Activated CD4-positive, alpha-beta T cell treated with anti-CD3 and anti-CD28 coated beads for 24 hours (primary cell): ENCODE measurements at regions not wholly inside any gene's neighbourhood (a gene's known extent, or its start where the extent isn't known, plus 50 kb on each side); places are given as distances from the start of the nearest gene placed in this dataset.

Source experiments
- DNase-seq, 2 donors: peaks; one replicate each; pipeline ENCODE4 v3.0.0-alpha.2; 2020; ENCODE audit warnings: low read depth in 2 of 2

DNA sequence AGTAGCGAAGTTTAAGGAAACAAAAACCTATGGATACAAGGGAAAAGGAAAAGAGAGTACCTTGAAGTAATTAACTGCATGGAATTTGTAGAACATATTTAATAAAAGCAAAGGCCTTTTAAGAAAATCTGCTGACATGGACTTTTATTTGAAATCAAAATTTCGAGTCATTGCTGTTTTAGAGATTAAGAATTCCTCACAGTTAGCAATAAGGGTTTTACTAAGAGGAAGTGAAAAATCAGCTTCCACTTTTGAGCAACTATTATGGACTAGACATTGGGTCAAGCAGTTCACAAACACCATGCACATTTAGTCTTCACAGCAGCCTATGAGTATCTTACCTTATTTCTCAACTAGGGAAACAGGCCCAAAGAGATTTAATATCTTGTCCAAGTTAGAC lies 876.3 kb downstream of the BCL11A start:
- no peak for DNase-seq

DNA sequence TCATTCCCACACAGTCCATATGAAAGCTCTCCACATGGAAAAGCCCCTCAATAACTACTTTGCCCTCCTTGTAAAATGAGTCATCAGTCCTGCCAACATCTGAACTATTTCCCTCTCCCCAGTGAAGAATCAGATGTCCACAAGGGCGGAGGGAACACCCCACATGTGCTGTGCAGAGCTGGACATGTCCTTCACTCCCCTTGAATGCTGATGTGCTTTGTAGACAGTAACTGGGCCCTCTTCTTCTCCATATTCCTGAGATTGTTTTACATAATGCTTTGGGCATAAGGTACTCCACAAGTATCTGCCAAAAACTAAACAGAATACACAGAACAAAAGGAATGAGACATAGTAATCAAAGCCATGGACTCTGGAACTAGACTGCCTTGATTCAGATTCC lies 879.4 kb downstream of the BCL11A start:
- DNase-seq = no peak

DNA sequence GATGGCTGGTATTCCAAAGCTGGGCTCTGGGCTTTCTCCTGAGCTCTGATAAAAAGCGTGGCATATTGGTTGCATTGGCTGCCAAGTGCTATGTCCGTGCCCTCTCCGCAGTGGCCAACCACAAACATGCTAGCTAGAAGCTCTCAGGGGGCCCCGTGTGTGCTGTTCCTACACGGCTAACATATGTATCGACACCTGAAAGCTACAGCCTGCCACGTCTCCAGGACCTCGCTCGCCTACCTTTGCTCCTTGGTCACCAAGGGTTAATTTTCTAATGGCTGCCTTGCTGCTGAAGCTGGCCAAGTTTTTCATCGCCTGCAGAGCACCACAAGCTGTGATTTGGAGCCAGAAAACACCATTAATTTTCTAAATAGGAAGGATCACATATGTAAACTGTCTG lies 888.4 kb downstream of the BCL11A start:
- DNase-seq = no peak

DNA sequence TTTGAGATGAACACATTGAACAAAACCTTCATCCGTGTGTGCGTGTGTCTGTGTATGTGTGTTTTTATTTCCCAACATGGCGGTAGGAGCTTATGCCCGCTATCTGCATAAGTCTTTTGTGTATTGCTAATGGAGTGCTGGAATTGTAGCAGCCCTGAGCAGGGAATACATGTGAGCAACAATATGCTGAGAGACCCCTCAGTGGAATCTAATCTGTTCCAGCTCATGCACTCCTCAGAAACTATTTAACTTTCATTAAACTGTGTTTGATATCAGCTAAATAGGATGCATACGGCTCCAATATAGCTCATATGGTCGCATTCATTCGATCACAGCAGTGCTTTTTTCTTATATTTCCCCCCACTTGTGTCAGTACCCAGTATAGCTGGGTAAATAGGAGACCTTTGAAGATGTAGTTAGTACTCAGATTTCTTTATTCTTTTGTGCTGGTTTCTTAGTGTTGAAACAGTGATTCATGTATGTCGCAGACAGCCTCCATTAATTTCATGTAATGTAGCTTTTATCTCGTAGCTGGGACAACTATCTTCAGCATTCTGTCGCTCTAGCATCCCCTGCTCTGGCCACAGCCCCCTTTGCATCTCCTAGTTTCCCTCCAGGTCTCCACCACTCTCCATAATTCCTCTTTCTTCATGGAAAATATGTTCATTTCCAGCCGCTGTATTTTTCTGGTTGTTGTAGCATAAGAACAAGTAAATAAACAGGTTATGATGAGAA lies 891.2 kb downstream of the BCL11A start:
- no peak for DNase-seq

DNA sequence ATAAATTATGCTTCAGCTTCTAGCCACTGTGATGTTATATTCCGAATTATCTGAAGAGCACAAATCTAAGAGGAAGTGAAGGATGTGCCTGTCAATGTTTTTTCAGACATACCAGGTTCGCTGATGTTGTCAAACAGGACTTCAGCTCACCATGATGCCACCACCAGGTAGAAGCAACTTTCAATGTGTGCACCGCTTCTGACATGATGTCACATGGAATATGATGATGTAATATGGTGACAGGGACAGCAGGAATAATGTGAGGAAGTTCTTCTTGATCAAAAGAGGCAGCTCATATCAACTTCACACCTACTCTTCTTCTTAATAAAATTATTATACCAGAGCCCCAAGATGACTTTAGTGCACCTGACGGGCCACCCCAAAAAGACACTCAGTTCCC lies 893.2 kb downstream of the BCL11A start:
- no peak for DNase-seq

DNA sequence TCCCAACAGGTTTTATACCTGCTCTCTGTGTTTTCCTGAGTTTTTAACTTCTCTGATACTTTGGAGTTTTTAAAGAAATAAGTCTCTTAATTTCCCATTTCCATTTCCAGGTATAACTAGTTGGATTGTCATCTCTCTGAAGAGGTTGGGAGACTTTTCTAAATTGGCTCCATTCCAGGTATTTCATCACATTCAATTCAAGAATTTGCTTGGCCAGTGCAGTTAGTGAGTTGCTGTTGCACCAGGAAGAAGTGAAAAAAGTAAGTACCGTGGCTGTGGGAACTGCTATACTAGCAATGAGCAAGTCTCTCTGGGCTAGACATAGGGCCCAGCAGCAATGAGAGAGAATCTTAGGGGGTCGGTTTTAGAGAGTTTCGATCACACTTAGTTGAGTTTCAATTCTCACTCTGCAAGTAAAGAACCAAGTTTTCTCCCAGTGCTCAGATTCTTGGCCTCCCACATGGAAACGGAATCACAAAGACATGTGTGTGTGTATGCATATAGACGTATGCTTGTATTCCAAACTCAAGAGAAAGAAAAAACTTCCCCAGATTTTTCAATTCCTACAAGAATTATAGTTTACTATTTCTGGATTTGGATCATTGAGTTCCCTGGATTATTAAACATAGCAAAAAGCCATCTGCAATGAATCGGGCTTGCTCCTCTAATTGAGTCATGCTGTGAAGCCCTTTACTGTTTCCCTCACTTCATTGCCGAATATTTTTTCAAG lies 894.4 kb downstream of the BCL11A start:
- DNase-seq = no peak

DNA sequence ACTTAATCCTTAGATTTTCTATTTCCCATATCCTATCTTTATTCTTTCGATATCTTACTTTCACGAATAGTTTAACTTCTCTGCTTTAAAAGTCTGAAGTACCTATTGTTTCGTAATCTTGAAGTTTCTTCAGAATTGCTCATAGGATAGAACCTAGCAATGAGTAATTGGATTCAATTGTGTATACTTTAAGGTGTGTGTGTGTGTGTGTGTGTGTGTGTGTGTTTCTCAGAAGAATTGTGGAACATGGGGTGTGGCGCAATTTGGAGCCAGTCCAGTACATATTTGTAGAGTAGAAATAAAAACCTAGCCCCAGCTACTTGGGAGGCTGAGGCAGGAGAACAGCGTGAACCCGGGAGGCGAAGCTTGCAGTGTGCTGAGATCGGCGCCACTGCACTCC lies 897.6 kb downstream of the BCL11A start:
- DNase-seq = no peak

DNA sequence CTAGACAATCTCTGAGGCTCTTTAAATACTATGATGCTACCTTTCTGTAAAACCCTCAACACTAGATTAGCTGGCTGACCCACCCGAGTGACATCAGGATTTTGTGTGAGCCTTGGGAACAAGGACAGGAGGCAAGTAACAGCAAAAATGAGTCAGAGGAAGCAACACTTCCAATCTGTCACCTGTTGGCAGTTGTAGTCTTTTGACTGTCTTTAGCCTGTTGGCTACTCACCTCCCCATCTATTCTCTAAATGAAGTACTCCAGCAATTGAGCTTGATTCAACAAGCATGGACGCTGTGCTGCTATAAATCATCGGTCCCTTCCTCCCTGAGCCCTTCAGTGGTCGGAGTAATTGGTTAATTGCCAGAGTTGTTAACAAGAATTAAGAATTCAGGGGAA lies 898.7 kb downstream of the BCL11A start:
- no peak for DNase-seq

DNA sequence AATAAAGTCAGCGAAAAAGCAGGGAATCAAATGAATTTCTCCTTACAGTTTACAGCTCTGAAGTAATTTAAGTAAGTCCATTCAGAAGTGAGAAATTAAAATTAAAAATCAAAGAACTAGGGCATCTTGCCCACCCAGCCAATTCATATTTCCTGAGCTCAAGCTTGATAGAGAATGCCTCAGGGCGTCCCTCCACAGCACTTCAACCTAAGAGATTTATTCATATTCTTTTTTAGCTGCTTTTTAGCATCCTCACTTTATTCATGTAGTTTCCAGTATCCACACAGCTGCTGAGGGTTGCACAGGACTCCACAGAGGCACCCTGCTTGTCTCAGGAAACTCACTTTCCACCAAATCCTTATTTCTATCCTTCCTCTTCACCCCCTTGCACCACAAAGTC lies 900.3 kb downstream of the BCL11A start:
- no peak for DNase-seq

DNA sequence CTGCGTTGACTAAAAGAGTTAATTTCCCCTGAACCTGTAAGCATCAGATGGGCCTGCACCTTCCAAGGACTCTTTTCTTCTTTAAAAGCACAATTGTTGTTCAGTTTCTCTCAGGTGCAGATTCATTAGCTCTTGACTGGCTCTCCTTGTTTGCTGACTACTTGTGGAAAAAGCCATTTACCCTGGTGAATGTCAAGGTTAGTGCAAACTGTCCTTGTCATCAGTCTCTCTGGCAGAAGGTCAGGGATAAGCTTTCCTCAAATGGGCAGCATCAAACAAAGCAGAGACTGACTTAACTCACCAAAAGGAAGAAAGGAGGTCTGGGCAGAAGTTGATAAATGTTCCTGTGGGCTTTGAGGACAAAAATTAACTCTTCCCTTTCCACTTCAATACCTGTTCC lies 922.7 kb downstream of the BCL11A start:
- no peak for DNase-seq

DNA sequence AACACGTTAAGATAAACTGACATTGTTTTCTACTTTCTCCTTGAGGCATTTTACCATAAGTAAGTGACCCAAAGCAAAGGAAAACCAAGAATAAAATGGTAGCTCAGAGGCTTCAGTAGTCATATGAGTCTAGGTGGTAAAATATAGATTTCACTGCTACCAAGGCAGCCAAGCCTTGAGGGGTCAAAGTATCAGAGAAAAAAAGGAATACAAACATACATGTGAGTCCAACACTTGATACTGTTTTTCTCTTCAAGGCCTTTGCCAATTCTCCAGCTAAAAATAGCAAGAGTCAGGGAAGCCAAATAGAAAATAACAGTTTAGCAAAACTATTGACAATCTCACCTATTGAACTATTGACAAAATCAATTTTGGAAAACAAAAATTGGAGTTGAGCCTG lies 925.9 kb downstream of the BCL11A start:
- DNase-seq = no peak

DNA sequence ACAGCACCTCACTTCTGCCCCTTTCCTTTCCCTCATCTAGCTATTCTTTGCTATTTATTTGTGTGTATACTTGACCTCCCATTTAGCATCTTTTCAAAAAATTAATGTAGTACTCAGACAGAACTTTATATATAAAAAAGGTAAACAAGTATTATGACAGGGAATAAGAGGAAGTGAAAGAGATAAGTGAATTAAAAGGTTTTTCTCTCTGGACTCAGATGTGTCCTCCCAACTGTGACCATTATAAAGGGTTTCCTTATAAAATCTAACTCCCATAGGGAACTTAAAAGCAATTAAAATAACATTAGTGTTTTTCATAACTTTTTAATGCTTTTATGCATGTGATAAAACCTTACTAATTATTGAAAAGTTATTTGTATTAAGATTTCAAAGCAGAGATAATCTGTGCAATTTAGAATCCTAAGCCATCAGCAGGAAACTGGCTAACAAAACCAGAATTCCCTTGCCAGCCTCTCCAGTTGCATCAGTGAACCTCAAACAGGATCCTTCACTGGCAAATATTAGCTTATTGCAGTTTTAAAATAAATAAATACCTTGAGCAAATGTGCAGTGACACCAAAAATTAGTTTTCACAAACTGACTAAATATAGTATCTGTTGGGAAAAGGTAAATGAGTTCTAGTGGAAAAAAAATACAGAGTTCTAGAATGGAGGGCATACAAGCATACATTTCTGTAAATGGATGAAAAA lies 930.7 kb downstream of the BCL11A start:
- DNase-seq = no peak

DNA sequence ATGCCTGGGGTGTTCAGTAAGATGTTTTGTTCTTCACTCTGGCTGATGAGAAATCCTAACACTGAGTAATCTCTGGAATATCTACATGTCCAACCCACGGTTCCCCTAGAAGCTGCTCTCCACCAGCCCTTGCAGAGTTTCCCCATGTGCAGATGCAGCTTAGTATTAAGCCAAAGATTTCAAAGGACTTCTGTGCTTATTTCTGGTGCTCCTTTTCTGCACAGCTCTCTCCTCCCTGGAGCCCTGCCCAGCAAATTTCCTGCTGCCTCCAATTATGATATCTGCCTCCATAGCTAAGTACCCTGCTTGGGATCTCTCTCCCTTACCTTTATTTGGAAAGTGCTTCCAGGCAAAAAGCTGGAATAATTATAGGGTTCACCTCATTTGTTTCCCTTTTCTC lies 949.3 kb downstream of the BCL11A start:
- DNase-seq = no peak

DNA sequence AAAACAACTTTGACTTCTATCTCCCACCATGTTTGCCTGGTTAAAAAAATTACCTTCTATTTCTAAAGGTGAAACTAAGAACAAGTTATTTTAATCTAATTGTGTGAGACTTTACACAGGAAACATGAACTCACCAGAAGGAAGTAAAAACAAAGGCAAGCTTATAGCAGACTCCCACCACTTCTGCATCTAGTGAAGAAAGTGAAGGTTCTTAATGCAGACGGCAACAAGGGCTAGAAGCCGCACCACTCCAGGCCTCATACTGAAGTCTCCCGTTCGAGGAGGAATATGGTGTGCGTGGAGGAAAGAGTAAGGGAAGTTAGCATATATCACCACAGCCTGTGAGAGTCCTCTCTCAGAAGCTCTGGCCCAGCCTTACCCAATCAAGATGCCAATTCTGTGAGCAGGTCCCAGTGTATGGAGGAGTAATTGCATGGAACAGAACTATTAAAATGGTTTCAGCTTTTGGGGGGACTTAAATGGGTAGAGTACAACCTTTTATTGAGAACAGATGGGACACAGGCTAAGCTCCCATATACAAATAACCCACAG lies 958.7 kb downstream of the BCL11A start:
- DNase-seq = no peak

DNA sequence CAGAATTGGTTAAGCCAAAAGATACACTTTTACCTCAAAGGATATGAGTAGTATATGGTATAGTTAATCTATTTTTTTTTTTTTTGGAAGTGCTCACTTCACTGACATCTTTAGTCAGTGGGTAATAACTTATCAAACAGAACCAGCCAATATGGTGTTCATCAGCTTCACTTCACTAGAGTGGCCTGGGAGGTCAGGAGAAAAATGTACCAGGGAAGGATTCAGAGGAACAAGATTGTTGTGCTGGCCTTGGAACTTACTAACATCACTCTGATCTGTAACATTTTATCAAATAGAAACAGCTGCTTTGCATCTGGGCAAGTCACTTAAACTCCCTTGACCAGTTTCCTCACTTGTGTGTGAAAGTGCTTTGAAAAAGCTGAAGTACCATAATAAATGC lies 962.7 kb downstream of the BCL11A start:
- no peak for DNase-seq

DNA sequence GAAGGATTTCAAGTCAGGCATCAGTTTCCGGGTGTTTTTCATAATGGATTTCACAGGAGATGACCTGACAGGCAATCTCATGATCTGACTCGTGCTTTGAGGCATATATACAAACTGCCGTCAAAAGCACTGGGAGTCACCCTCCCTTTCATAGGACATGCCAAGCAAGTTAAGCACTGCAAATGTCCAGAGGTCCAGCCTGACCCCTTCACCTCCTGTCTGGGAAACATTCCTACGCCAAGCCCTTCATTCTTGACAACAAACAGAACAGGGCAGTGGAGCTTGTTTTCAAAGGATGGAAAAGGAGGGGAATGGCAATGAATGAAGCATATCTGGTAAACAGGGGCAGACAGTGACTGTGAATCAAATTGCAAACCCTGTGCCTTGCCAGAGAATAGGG lies 963.6 kb downstream of the BCL11A start:
- no peak for DNase-seq

DNA sequence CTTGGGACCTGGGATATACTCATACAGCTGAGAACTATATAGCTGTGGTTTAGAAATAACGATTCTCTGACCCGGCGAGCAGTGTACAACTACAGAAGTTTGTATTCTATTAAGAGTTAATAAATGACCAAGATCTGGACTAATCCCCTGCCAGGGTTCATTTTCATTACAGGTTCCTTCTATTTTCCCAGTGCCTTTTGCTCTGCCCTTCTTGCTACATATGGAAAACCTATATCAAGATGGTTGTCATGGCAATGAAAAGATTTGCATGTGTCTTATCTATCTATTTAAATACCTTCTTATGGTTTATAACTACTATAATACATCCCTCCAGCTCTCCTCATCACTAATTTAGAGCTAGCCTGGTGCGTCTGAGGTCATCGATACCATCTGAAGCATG lies 965.2 kb downstream of the BCL11A start:
- DNase-seq = no peak

DNA sequence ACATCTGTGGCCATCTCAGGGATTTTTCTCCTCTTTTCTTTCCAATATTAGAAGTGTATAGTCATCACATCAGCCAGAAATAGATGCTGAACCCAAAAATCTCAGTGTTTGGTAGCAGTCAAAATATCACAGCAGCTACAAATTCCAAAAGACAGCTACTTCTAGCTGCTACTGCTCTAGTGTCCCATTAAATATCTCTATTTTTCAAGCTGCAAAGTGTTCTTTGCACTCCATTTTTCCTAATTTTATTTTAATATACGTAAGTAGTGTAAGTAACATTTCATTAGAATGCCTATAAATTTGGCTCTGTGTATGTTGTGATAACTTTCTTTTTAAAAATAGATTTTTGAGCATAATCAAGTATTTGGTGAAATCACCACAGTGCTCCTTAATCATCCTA lies 967.3 kb downstream of the BCL11A start:
- no peak for DNase-seq

DNA sequence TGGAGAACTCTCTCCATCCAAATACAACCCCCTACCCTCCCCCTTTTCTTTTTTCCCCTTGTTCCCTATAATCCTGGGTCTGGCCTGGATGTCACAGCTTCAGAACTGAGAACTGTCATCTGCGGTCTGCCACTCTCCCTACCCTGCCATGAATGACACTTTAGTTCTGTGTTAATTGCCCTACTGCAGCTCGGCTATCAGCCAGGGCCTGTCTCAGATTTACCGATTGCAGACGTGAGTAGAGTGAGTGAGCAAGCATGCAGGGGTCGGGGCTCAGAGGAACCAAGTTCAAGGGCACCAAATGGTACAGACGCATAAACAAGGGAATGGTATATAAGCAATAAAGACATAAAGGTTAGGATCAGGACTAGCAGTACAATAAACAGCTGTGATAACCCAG lies 967.8 kb downstream of the BCL11A start:
- DNase-seq = no peak

DNA sequence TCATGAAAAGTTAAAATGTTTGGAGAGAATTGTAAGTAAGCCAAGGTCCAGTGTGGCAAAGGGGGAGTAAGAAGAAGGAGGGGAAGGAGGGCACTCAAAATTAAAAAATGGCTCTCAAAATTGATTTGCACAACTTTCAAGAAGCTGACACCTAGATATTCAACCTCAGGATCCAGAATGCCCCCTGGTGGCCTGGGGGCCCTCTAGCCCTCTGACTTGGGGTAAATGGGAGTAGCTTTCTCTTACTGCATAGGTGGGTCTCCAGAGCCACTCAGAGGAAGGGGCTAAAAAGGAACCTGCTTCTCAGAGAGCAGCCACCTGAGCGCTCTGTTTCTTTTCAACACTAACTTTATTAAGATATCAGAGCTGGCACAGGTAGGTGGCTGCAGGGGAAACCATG lies 968.5 kb downstream of the BCL11A start:
- peak in 1 of 2 donors; percentile 4 for DNase-seq

DNA sequence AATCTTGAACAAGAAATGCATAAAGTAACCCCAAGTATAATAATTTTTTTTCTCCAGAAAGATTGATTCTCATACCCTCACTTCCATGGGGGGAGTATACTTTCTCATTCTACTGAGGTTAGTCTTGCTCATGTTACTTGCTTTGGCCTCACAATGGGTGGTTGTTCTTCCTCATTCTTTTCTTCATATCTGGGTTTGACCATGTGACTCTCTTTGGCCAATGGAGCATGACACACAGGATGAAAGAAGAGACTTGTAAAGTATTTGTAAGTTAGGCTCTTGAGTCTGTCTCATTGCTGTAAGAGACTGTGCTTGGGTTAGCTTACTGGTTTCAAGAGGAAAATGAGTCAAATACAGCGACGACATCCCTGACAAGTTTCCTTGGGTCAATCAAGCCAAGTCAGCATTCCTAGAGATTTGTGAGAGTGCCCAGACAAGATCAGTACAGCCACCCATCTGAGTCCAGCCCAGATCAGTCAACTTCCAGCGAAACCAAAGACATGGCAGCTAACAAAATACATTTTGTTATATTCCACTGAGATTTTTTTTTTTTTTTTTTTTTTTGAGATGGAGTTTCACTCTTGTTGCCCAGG lies 970.2 kb downstream of the BCL11A start:
- no peak for DNase-seq

DNA sequence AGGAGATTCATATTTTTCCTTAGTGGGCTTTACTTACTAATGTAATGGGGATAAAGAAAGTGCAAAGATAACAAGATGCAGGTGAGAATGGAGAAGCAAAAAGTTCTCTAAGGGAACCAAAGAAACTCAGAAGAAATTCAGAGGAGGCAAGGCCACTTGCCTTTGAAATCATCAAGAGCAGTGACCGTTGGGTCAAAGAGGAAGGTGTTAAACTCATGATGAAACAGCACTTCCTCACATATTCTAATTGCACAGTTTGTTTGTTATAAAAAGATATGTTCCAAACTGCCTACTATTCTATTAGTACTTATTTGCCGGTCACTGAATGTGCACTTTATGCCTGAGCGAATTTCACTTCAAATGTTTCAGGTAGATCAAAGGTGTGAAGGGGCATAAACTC lies 975.1 kb downstream of the BCL11A start:
- no peak for DNase-seq
